ENCODE measurements at regions not wholly inside any gene's neighbourhood (a gene's known extent, or its start where the extent isn't known, plus 50 kb on each side); places are given as distances from the start of the nearest gene placed in this dataset.

- H3K4me3 ChIP-seq (ENCODE audit: low read depth, low read length): no peak overlapping the region
- TF ChIP-seq, protein P1, sequence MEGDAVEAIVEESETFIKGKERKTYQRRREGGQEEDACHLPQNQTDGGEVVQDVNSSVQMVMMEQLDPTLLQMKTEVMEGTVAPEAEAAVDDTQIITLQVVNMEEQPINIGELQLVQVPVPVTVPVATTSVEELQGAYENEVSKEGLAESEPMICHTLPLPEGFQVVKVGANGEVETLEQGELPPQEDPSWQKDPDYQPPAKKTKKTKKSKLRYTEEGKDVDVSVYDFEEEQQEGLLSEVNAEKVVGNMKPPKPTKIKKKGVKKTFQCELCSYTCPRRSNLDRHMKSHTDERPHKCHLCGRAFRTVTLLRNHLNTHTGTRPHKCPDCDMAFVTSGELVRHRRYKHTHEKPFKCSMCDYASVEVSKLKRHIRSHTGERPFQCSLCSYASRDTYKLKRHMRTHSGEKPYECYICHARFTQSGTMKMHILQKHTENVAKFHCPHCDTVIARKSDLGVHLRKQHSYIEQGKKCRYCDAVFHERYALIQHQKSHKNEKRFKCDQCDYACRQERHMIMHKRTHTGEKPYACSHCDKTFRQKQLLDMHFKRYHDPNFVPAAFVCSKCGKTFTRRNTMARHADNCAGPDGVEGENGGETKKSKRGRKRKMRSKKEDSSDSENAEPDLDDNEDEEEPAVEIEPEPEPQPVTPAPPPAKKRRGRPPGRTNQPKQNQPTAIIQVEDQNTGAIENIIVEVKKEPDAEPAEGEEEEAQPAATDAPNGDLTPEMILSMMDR (IDR thresholded peaks at IDR 0.05; ENCODE audit: low read depth, low read length, missing control alignments): no peak
- no peak for DNase-seq (ENCODE audit: low read depth)
Measured at GRCh38 chr2:133906926-133907325, 338.7 kb upstream of the NCKAP5 start.

GRCh38 chr2:133908171-133908570 is 339.9 kb upstream of the NCKAP5 start:
- TF ChIP-seq, protein P1 (IDR thresholded peaks at IDR 0.05; ENCODE audit: low read depth, low read length, missing control alignments): no peak
- H3K4me3 ChIP-seq (ENCODE audit: low read depth, low read length): no peak overlapping the region
- DNase-seq (ENCODE audit: low read depth): no peak

- DNase-seq (ENCODE audit: low read depth): no peak
- TF ChIP-seq, protein P1 (IDR thresholded peaks at IDR 0.05; ENCODE audit: low read depth, low read length, missing control alignments): no peak
- H3K4me3 ChIP-seq (ENCODE audit: low read depth, low read length): no peak overlapping the region
Measured at GRCh38 chr2:133918141-133918540, 335.7 kb upstream of the MGAT5 start.

GRCh38 chr2:133919285-133919684 is 334.6 kb upstream of the MGAT5 start:
- TF ChIP-seq, protein P1 (IDR thresholded peaks at IDR 0.05; ENCODE audit: low read depth, low read length, missing control alignments): no peak
- DNase-seq (ENCODE audit: low read depth): no peak
- H3K4me3 ChIP-seq (ENCODE audit: low read depth, low read length): no peak overlapping the region

GRCh38 chr2:133927894-133928293 is 326.0 kb upstream of the MGAT5 start:
- TF ChIP-seq, protein P1 (IDR thresholded peaks at IDR 0.05; ENCODE audit: low read depth, low read length, missing control alignments): no peak
- no peak for DNase-seq (ENCODE audit: low read depth)
- H3K4me3 ChIP-seq (ENCODE audit: low read depth, low read length): no peak overlapping the region

GRCh38 chr2:133936096-133936495 is 317.8 kb upstream of the MGAT5 start:
- H3K4me3 ChIP-seq (ENCODE audit: low read depth, low read length): no peak overlapping the region
- no peak for DNase-seq (ENCODE audit: low read depth)
- TF ChIP-seq, protein P1 (IDR thresholded peaks at IDR 0.05; ENCODE audit: low read depth, low read length, missing control alignments): no peak

GRCh38 chr2:133936601-133937000 is 317.3 kb upstream of the MGAT5 start:
- H3K4me3 ChIP-seq (ENCODE audit: low read depth, low read length): no peak overlapping the region
- TF ChIP-seq, protein P1 (IDR thresholded peaks at IDR 0.05; ENCODE audit: low read depth, low read length, missing control alignments): no peak
- DNase-seq (ENCODE audit: low read depth): no peak

Data from GM12864 (cell line).